NCI-H345 (cell line): ENCODE measurements at regions not wholly inside any gene's neighbourhood (a gene's known extent, or its start where the extent isn't known, plus 50 kb on each side); places are given as distances from the start of the nearest gene placed in this dataset.
"Not testable (repeated sequence)": the region's sequence is repeated elsewhere in the genome, so short reads cannot be mapped to it uniquely, and the experiment has no call there.

Experiments
- DNase-seq: peaks from one replicate; lab custom pipeline; 2025; lab: John Stamatoyannopoulos, UW

GRCh38 chr3:44132061-44132460 is 109.6 kb upstream of the TOPAZ1 start:
- DNase-seq, result no peak

- DNase-seq, result no peak
Observed at GRCh38 chr3:44132593-44132992, 109.1 kb upstream of the TOPAZ1 start.

GRCh38 chr3:44136421-44136820 is 105.3 kb upstream of the TOPAZ1 start:
- no peak for DNase-seq

GRCh38 chr3:44146073-44146472 is 95.6 kb upstream of the TOPAZ1 start:
- no peak for DNase-seq

GRCh38 chr3:44159696-44160300 is 81.9 kb upstream of the TOPAZ1 start:
- DNase-seq, result no peak

GRCh38 chr3:44160818-44161217 is 80.9 kb upstream of the TOPAZ1 start:
- no peak for DNase-seq

- DNase-seq, result no peak
Observed at GRCh38 chr3:44171891-44172290, 69.8 kb upstream of the TOPAZ1 start.

- not testable (repeated sequence) for DNase-seq
Observed at GRCh38 chr3:44172701-44173100, 69.0 kb upstream of the TOPAZ1 start.

- no peak for DNase-seq
Observed at GRCh38 chr3:44173263-44173662, 68.4 kb upstream of the TOPAZ1 start.

GRCh38 chr3:44175070-44175469 is 66.6 kb upstream of the TOPAZ1 start:
- peak; percentile 16 for DNase-seq

GRCh38 chr3:44179246-44179645 is 62.4 kb upstream of the TOPAZ1 start:
- no peak for DNase-seq

- peak; percentile 34 for DNase-seq
Observed at GRCh38 chr3:44184319-44184953, 57.2 kb upstream of the TOPAZ1 start.

GRCh38 chr3:44185396-44185915 is 56.2 kb upstream of the TOPAZ1 start:
- DNase-seq, result no peak

GRCh38 chr3:44186111-44186672 is 55.5 kb upstream of the TOPAZ1 start:
- no peak for DNase-seq

- DNase-seq, result no peak
Observed at GRCh38 chr3:44186712-44187111, 55.0 kb upstream of the TOPAZ1 start.
